EL (cell line): ENCODE measurements at regions not wholly inside any gene's neighbourhood (a gene's known extent, or its start where the extent isn't known, plus 50 kb on each side); places are given as distances from the start of the nearest gene placed in this dataset.
A peak's percentile ranks its signal among the peaks of the same experiment; 100 is the strongest.
"Not testable (repeated sequence)": the region's sequence is repeated elsewhere in the genome, so short reads cannot be mapped to it uniquely, and the experiment has no call there.

ENCODE experiments used
- DNase-seq: peaks from one replicate; pipeline ENCODE4 v3.0.0-alpha.2; 2016

DNA sequence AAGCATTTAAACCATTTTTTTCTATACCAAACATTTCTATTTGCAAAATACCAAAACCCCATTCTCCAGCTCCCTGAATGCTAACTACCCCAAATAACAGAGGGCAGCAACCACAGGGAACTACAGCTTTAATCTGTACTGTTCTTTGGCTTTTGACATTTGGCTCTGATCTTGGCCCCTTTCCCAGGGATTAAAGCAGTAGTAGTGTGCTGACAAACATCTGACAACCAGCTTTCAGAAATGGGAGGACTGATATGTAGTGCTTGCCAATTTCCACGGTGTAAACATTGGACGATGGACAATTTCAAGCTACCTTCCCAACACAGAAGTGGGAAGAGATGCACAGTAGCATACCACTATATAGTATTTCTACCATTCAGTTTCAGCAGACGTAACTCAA lies 88.4 kb upstream of the TEAD1 start:
- DNase-seq: no peak

DNA sequence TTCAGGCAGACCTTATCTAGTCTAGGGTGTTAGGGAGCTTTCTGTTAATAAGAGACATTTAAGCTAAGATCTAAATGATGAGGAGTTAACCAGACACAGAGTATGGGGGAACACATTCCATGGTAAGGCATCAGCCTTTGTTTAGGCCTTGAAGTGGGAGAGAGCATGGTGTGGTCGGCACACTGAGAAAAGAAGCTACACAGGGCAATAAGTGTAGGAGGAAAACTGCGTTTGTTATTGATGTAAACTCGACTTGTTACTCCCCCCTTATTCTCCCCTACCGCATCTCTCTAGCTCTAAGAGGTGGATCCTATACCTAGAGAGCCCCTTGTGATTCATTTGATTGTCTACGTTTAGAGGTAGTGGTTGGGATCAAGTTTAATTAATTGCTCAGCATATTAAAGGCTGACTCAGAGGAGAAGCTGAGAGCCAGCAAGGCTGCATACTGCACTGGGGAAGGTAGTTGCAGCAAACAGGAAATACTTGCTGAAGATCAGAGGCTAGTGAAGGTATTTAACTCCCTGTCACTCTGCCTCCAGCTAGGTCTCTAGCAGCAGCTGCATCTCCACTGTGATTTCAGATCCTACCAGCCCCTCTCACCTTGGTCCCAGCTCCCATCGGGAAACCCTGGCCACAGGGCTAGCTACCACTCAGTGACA lies 86.8 kb upstream of the TEAD1 start:
- peak; percentile 65 for DNase-seq

DNA sequence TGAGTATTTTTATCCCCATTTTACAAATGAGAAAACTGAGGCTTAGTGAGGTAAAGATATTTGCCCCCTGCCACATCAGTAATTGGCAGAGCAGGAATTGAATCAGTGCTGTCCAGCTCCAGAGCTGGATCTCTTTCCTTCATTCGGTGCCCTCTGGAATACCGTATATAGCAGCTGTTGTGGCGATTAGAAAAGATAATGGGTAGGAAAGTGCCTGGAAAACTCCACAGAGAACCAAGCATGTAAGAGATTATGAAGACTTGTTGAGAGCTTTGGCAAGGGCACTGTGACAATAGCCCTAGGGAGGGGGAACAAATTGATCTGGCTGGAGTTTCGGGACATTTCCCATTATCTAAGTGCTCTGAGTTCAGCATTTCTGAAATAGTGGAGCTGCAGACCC lies 82.5 kb upstream of the TEAD1 start:
- no peak for DNase-seq

DNA sequence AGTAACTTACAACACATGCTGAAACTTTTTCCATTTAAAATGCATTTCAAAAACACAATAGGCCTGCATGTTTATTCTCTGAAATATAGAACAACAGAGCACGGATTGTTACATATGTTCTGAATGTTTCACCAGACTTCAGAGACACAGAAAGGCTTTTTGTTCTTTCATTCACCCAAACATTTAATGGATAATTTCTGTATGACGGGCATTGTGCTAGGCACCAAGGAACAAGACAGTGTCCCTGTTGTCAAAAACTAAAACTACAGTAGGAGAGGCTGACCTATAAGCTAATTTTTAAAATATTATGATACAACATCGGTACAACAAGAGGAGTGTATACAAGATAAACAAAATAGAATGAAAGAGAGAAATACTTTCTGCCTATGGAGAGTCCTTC lies 81.9 kb upstream of the TEAD1 start:
- no peak for DNase-seq

DNA sequence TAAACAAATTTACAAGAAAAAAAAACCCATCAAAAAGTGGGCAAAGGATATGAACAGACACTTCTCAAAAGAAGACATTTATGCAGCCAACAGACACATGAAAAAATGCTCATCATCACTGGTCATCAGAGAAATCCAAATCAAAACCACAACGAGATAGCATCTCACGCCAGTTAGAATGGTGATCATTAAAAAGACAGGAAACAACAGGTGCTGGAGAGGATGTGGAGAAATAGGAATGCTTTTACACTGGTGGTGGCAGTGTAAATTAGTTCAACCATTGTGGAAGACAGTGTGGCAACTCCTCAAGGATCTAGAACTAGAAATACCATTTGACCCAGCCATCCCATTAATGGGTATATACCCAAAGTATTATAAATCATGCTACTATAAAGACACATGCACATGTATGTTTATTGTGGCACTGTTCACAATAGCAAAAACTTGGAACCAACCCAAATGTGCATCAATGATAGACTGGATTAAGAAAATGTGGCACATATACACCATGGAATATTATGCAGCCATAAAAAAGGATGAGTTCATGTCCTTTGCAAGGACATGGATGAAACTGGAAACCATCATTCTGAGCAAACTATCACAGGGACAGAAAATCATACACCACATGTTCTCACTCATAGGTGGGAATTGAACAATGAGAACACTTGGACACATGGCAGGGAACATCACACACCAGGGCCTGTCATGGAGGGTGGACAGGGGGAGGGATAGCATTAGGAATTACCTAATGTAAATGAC lies 79.0 kb upstream of the TEAD1 start:
- DNase-seq: not testable (repeated sequence)

DNA sequence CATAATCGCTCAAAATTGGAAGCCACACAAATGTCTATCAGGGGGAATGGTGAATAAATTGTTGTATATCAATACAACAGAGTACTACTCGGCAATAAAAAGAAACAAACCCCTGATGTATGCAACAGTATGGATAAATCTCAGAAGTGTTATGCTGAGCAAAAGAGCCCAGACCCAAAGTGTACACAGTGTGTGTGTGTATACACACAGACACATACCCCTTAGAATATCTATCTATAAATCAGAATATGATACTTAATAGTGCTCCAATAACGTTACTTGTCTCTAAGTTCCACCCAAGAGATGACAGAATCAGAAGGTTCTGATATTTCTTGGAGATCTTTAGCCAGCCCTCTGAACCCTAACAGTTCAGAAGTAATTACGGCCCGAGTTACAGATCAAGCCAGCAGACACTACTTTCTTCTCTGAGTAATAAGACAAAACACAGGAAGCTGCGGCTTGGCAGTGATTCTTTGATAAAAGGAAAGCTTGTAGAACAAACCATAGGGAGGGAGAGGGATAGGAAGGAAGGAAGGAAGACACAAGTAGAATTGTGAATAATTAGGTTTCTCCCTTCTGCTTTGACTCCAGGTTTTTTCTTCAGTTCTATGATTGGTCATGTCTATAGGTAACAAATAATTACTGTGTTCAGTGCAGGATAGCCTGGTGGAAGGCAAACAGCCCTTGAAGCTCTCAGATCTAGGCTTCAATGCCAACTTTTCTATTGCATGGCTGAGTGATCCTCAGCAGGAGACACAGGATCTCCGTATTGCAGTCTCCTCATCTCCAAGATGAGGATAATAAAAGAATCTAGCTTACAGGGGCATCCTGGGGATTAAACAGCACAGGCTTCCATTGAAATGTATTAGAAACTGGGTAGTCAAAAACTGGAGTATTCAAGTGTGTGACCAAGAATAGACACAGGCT lies 75.6 kb upstream of the TEAD1 start:
- DNase-seq: peak; percentile 46

DNA sequence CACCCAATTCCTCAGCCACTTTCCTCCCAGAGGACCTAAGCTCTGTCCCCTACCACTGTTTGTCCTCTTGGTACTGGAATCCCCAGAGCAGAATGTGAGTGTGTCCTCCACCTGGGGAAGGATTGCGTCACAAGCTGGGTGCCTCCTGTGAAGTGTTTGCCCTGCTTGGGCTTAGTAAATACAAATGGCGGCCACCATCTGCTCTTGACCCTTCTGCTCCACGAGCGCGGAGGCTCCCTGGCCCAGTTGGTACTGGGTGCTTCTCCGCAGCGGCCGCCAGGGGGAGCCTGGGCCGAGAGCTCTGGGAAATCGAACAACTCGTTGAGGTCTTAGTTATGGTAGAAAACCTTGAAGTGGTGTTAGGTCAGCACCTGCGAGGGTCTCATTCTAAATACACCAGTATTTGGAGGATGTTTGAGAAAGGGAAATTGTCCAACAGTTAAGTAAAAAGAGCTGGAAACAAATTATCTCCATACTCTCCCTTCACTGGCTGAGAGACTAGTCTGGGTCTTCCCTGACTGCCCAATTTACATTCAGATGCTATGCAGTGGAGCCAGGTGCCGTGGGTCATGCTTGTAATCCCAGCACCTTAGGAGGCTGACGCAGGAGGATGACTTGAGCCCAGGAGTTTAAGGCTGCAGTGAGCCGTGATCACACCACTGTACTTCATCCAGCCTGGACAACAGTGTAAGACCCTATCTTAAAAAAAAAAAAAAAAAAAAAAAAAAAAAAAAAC lies 74.6 kb upstream of the TEAD1 start:
- peak; percentile 25 for DNase-seq

DNA sequence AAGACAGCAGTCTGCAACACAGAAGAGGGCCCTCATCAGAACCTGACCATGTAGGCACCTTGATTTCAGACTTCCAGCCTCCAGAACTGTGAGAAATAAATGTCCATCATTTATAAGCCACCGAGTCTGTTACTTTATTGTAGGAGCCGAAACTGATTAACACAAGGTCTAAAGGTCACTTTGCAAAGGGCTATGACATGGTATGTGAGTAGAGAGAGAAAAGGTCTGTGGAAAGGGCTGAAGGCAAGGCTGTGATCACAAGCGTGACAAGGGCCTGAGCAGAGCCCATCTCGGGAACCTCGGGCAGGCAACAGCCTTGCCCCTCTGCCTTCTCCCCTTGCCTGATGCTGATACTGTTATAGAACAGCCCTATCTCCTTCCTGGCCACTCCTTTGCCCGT lies 73.4 kb upstream of the TEAD1 start:
- no peak for DNase-seq

DNA sequence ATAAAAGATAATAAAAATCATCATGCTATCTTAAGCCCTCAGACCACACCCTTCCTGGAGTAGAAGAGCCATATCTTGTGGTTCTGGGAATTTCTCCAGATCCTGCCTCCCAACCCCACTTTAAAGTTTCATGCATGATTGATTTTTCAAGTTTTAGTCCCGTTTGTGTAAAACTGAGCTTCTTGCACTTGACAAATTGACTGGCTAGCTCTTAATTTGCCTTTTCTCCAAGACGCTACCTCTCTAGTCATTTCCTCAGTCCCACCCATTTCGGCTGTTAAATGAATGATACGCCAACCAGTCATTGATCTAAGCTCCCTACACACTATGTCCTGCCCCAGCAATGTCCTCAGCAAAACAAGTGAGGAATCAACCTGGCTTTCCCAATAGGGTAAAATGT lies 71.8 kb upstream of the TEAD1 start:
- DNase-seq: peak; percentile 37

DNA sequence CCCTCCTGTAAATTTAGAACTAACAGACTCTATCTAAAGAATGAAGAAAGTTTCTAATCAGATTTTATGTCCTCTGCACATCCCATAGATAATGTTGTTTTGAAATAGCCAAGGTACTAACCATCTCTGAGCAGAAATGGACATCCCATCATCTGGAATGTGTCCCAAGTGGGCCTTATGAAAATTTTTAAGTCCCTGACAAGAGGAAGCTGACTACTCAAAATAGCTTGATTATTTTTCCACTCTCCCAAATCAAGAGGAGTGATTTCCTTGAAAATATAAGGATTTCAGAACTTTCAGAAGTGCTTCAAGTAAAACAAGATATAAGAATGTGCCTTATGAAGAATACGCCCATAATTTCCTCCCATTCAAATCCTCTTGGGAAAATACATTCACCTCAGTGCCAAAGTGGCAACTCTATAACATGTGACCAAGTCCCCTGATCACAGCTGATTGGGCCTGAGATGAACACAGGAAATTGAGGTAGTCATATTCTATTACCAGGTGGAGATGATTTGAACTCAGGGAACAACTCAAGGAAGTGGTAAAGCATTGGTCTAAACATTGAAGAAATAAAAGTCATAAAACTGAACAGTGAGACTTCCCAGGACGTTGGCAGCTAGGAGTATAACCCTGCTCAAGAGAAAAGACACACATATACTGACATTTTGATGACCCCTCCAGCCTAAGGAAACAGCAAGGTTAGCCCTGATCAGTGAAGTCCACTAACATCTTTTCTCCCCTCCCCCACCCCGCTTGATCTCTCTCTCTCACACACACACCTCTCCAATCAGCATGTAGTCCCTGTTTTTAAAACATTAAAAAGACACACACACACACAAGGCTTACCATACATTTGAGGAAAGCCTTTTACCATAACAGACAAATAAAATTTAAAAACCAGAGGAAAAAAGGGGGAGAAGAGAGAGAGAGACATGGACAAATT lies 70.8 kb upstream of the TEAD1 start:
- no peak for DNase-seq

DNA sequence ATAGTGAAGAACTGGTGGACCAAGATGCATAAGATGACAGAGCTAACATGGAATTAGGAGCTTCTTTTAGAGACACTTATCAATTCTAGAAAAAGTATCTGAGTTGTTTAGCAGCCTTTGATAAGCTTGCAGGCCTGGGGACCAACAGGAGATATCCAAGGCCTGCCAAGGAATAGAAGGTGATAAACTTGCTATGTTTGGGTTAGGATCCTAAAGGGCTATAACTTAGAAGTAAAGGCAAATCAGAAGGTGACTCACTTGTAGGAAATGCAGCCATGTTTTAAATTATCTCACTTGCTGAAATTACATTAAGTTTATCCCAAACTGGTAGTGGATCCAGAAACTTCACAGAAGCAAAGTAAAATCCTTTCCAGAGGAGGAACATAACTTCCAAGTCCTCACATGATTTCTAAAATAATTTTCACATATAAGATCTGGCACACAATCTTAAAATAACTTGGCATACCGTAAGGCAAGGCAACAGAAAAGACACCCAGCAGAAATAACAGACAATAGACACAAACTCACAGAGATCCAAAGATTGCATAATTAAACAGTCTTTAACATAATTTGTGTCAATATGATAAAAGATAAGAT lies 69.6 kb upstream of the TEAD1 start:
- no peak for DNase-seq

DNA sequence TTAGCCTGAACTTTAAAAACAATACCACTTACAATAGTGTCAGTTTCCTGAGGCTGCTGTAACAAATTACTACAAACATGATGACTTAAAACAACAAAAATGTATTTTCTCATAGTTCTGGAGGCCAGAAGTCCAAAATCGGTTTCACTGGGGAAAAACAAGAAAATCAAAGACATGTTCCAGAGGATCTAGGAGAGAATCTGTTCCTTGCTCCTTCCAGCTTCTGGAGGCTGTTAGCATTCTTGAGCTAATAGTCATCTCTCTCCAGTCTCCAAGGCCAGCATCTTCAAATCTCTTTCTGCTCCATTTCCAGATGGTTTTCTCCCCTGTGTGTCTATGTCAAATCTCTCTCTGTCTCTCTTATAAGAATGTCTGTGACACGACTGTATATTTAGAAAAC lies 67.6 kb upstream of the TEAD1 start:
- peak; percentile 89 for DNase-seq

DNA sequence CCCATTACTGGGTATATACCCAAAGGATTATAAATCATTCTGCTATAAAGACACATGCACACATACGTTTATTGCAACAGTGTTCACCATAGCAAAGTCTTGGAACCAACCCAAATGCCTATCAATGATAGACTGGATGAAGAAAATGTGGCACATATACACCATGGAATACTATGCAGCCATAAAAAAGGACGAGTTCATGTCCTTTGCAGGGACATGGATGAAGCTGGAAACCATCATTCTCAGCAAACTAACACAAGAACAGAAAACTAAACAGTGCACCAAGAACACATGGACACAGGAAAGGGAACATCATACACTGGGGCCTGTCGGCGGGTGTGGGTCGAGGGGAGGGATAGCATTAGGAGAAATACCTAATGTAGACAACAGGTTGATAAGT lies 65.5 kb upstream of the TEAD1 start:
- not testable (repeated sequence) for DNase-seq

DNA sequence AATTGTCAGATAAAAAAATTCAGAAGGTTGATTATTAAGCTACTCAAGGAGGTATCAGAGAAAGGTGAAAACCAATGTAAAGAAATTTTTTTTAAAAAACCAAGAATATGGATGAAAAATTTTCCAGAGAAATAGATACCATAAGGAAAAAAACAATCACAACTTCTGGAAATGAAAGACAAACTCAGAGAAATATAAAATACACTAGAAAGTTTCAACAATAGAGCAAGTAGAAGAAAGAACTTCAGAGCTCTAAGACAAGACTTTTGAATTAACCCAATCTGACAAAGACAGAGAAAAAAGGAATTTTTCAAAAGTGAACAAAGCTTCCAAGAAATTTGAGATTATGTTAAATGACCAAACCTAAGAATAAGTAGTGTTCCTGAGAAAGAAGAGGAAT lies 62.9 kb upstream of the TEAD1 start:
- DNase-seq: no peak

DNA sequence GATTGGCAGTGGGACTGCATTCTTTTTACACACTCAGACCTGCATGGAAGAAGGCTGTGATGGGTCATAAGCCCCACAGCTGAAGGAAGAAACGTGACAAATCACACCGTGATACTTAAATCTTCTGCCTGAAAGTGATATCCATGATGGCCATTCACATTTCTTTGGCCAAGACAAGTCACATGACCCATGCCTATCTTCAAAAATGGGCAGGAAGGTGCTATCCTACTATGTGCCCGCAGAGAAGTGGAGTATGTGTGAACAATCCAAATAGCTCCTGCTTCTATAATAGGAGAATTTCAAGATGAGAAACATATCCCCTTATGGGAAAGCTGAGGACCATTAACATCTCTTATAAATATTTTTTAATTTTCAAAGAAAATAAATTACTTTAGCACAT lies 56.6 kb upstream of the TEAD1 start:
- DNase-seq: no peak

DNA sequence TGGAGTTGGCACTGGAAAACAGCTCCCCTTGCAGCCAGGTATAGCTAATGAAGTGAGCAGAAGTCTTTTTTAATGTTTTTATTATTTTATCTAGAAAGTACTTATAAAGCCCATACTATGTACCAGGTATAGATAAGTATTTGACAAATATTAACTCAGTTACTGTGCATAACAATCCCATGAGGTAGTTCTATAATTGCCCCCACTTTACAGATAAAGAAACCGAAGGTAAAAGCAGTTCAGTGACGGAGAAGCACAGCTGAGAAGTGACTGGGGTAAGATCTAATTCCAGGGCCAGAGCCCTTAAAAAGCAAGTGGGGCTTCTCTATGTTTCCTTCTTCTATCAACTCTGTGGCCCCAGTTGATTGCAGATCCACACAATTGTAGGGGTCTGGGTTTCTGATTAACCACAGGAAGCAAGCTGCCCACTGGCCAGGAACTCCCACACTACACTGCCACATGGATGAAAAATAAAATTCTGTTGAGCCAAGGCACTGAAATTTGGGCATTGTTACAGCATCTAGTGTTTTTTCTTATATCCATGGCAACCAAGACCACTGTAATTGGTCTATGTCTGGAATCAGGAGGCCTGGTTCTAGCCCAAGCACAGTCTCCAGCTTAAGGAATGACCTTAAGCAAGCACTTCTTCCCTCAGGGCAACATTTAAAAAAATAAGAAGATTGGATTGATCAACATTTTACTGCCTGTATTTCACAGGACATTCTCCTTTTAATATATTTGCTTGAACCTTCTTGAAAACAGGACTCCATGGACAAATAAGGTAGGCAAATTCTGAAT lies 55.3 kb upstream of the TEAD1 start:
- DNase-seq: no peak

DNA sequence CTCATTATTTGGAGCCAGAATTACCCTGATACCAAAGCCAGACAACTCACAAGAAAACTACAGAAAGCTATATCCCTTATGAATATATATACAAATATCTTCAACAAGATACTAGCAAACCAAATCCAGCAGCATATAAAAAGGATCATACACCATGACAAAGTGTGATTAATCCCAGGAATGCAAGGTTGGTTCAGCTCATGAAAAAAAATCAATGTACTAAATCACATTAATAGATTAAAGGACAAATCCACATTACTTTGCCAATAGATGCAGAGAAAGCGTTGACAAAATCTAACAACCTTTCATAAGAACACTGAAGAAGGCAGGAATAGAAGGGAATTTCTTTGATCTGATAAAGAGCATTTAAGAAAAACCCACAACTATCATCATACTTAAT lies 50.4 kb upstream of the TEAD1 start:
- DNase-seq: no peak
